PC-9 (cell line): ENCODE measurements at regions not wholly inside any gene's neighbourhood (a gene's known extent, or its start where the extent isn't known, plus 50 kb on each side); places are given as distances from the start of the nearest gene placed in this dataset.

Source experiments
- BruUV-seq: library from RNA; stranded (reverse); fragments of 400-500 nt; replicated peaks from 2 replicates; lab custom pipeline; 2021; lab: Mats Ljungman, UMichigan
- CTCF ChIA-PET: fragments of 300-600 bp; sonication (Branson Sonifier 250); formaldehyde crosslinking; loops from one replicate; lab custom pipeline; 2022; ENCODE audit warnings: antibody characterized with exemption; lab: Charles Lee
- POLR2A ChIA-PET: fragments of 300-600 bp; sonication (Branson Sonifier 250); formaldehyde crosslinking; loops from one replicate; lab custom pipeline; 2022; ENCODE audit warnings: antibody characterized with exemption; ENCODE audit not compliant: unreplicated experiment; lab: Charles Lee
- DNase-seq, 2 experiments: peaks; one replicate each; pipeline versions ENCODE4 v3.0.0 to v3.0.0-alpha.2; 2015 to 2022; ENCODE audit warnings: mixed read lengths in 1 of 2
- H2AFZ ChIP-seq: fragments of 200-600 bp; sonication (generic); 2 replicates; pipeline ENCODE4 v1.8.1; 2017; ENCODE audit warnings: antibody characterized with exemption
- H3F3A ChIP-seq: fragments of 200-600 bp; sonication (generic); 2 replicates; pipeline ENCODE4 v1.8.1; 2017; ENCODE audit warnings: antibody characterized with exemption, mild to moderate bottlenecking, low read depth; ENCODE audit not compliant: insufficient read depth
- H3K27ac ChIP-seq: fragments of 200-600 bp; sonication (generic); 2 replicates; pipeline ENCODE4 v1.6.1; 2016; ENCODE audit warnings: mixed run types
- H3K27me3 ChIP-seq: fragments of 200-600 bp; sonication (generic); 2 replicates; pipeline ENCODE4 v1.6.1; 2016; ENCODE audit warnings: low read depth, mixed run types; ENCODE audit not compliant: insufficient read depth
- H3K36me3 ChIP-seq: fragments of 200-600 bp; sonication (generic); 2 replicates; pipeline ENCODE4 v1.6.1; 2016; ENCODE audit warnings: low read depth, mixed run types
- H3K4me1 ChIP-seq: fragments of 200-600 bp; sonication (generic); replicated peaks from 2 replicates; pipeline ENCODE4 v1.6.1; 2016; ENCODE audit warnings: mixed run types; ENCODE audit not compliant: insufficient read depth
- H3K4me2 ChIP-seq: fragments of 200-600 bp; sonication (generic); 2 replicates; pipeline ENCODE4 v1.6.1; 2017; ENCODE audit warnings: mixed run types
- H3K4me3 ChIP-seq: fragments of 200-600 bp; sonication (generic); 2 replicates; pipeline ENCODE4 v1.6.1; 2016; ENCODE audit warnings: mixed run types
- H3K79me2 ChIP-seq: fragments of 200-600 bp; sonication (generic); 2 replicates; pipeline ENCODE4 v1.6.1; 2017; ENCODE audit warnings: low read depth, mixed run types
- H3K9me2 ChIP-seq: fragments of 200-600 bp; sonication (generic); 2 replicates; pipeline ENCODE4 v1.8.1; 2017; ENCODE audit warnings: mild to moderate bottlenecking; ENCODE audit not compliant: insufficient read depth
- H3K9me3 ChIP-seq: fragments of 200-600 bp; sonication (generic); 2 replicates; pipeline ENCODE4 v1.8.1; 2016; ENCODE audit warnings: low read depth; ENCODE audit not compliant: insufficient read depth
- H4K20me1 ChIP-seq: fragments of 200-600 bp; sonication (generic); 2 replicates; pipeline ENCODE4 v1.8.1; 2017; ENCODE audit not compliant: insufficient read depth
- CTCF ChIP-seq: fragments of 200-600 bp; sonication (generic); conservative IDR thresholded peaks from 2 replicates; pipeline ENCODE4 v1.6.1; 2017; ENCODE audit warnings: mixed run types, antibody characterized with exemption, mild to moderate bottlenecking, moderate library complexity
- EZH2 ChIP-seq: fragments of 200-600 bp; sonication (generic); IDR thresholded peaks from 2 replicates; pipeline ENCODE4 v1.8.0; 2017; ENCODE audit warnings: antibody characterized with exemption, low read depth
- intact Hi-C: fragments of 100-400 bp; cut with micrococcal nuclease; formaldehyde crosslinking; loops from one replicate; pipeline ENCODE4 v1.10.0; 2022; ENCODE audit not compliant: unreplicated experiment

- no TSS peak for BruUV-seq
- Histone ChIP-seq H4K20me1 (no peaks in the 10 kb centered on the region), H3K27ac (no peak overlapping the region), H2AFZ (no peak overlapping the region), H3F3A (peaks cover 26% of the 10 kb centered on the region), H3K9me2 (no peaks in the 10 kb centered on the region), H3K4me2 (no peak overlapping the region), H3K27me3 (no peaks in the 10 kb centered on the region), H3K36me3 (no peaks in the 10 kb centered on the region), H3K79me2 (no peaks in the 10 kb centered on the region), H3K4me3 (no peak overlapping the region), H3K9me3 (no peaks in the 10 kb centered on the region; the same call in 1 of the 2 replicates), H3K4me1 (peaks cover 38% of the 10 kb centered on the region)
- intact Hi-C loops = no loop called here
- ChIA-PET CTCF (no interaction called here), POLR2A (no interaction called here)
- TF ChIP-seq CTCF = no peak
- TF ChIP-seq EZH2 = no peak
- no peak for DNase-seq
Measured at GRCh38 chr12:42958291-42958674, 368.7 kb upstream of the PRICKLE1 start.

GRCh38 chr12:42957561-42958290, 368.2 kb upstream of the PRICKLE1 start:
- Histone ChIP-seq H4K20me1 (no peaks in the 10 kb centered on the region), H3K27me3 (no peaks in the 10 kb centered on the region), H3K79me2 (no peaks in the 10 kb centered on the region), H3K9me3 (no peaks in the 10 kb centered on the region; the same call in 1 of the 2 replicates), H3K4me3 (no peak overlapping the region), H3K4me1 (peaks cover 32% of the 10 kb centered on the region), H3F3A (peaks cover 26% of the 10 kb centered on the region), H3K36me3 (no peaks in the 10 kb centered on the region), H3K27ac (no peak overlapping the region), H2AFZ (no peak overlapping the region), H3K9me2 (no peaks in the 10 kb centered on the region), H3K4me2 (no peak overlapping the region)
- intact Hi-C loops = no loop called here
- no TSS peak for BruUV-seq
- ChIA-PET CTCF (no interaction called here), POLR2A (no interaction called here)
- no peak for DNase-seq
- TF ChIP-seq EZH2 = no peak
- TF ChIP-seq CTCF = no peak

DNA sequence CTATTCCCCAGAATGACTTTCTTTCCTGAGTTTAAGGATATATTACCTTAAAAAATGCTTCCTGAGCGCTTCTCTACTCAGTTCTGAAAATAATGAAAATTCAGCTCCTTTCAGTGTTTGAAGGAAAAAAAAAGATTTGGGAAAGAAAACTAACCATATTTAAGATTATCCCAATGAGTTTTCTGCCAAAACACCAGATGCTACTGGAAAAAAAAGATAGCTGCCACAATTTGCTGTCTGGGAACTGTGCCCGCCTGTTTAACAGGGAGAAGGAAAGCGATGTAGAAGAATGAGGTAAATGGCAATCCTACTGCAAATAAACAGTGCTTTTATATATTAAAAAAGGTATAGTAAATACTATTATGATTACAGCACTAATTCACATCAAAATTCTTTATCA, 367.6 kb upstream of the PRICKLE1 start:
- TF ChIP-seq EZH2 = no peak
- no peak for TF ChIP-seq CTCF
- POLR2A ChIA-PET = no interaction called here
- no peak for DNase-seq
- intact Hi-C loops = no loop called here
- Histone ChIP-seq H3K4me3 (no peak overlapping the region), H4K20me1 (no peaks in the 10 kb centered on the region), H3K4me2 (no peak overlapping the region), H3K9me2 (no peaks in the 10 kb centered on the region), H2AFZ (no peak overlapping the region), H3K79me2 (no peaks in the 10 kb centered on the region), H3K4me1 (peaks cover 27% of the 10 kb centered on the region), H3K36me3 (no peaks in the 10 kb centered on the region), H3K27ac (no peak overlapping the region), H3K9me3 (no peaks in the 10 kb centered on the region; the same call in 1 of the 2 replicates), H3K27me3 (no peaks in the 10 kb centered on the region), H3F3A (peaks cover 24% of the 10 kb centered on the region)
- CTCF ChIA-PET = no interaction called here
- BruUV-seq = no TSS peak
